Esophagus (tissue), 2 donors: ENCODE measurements at regions not wholly inside any gene's neighbourhood (a gene's known extent, or its start where the extent isn't known, plus 50 kb on each side); places are given as distances from the start of the nearest gene placed in this dataset.

Experiments
- H3K27ac ChIP-seq, 2 donors: one replicate each; pipeline ENCODE4 v1.5.1; 2013; ENCODE audit warnings: low read depth in 2 of 2, mild to moderate bottlenecking in 2 of 2, inconsistent platforms in 1 of 2, low read length in 1 of 2, moderate library complexity in 1 of 2
- H3K27me3 ChIP-seq, 2 donors: one replicate each; pipeline ENCODE4 v1.6.1; 2013; ENCODE audit warnings: low read length in 2 of 2, control low read depth in 1 of 2, mild to moderate bottlenecking in 1 of 2; ENCODE audit not compliant: insufficient read depth in 2 of 2, control insufficient read depth in 1 of 2
- H3K36me3 ChIP-seq, 2 donors: one replicate each; pipeline ENCODE4 v1.6.1; 2013; ENCODE audit warnings: low read length in 1 of 2; ENCODE audit not compliant: control insufficient read depth in 2 of 2, insufficient read depth in 2 of 2
- H3K4me1 ChIP-seq, 2 donors: one replicate each; pipeline ENCODE4 v1.6.1; 2013; ENCODE audit warnings: low read length in 1 of 2; ENCODE audit not compliant: control insufficient read depth in 2 of 2, insufficient read depth in 2 of 2
- H3K4me3 ChIP-seq, 2 donors: one replicate each; pipeline ENCODE4 v1.5.1; 2013; ENCODE audit warnings: low read length in 2 of 2, mild to moderate bottlenecking in 2 of 2, low read depth in 1 of 2, moderate library complexity in 1 of 2
- H3K9me3 ChIP-seq, 2 donors: one replicate each; pipeline ENCODE4 v1.6.1; 2013; ENCODE audit warnings: mild to moderate bottlenecking in 2 of 2, low read depth in 1 of 2, low read length in 1 of 2, moderate library complexity in 1 of 2; ENCODE audit not compliant: control insufficient read depth in 2 of 2, insufficient read depth in 1 of 2
- WGBS, 2 donors: extraction: QIAGEN DNeasy Blood & Tissue Kit; methylation state at CpG; one replicate each; pipeline ENCODE4 v1.1.7; 2013; 5-methylcytosine and 5-hydroxymethylcytosine counted together
- donor health status: healthy with polysubstance abuse.
- donor health status: Bipolar disorder and iron deficiency.

- Histone ChIP-seq H3K4me3 (no peak overlapping the region), H3K27ac (no peak overlapping the region), H3K36me3 (no peaks in the 10 kb centered on the region), H3K4me1 (no peaks in the 10 kb centered on the region), H3K27me3 (no peaks in the 10 kb centered on the region), H3K9me3 (no peaks in the 10 kb centered on the region)
- 70 to 72% methylated on average over 2 of the region's 2 CpGs for WGBS, 2 donors
Measured at GRCh38 chr21:28614791-28615190, 377.9 kb downstream of the LTN1 start.

GRCh38 chr21:28608646-28609045 lies 384.0 kb downstream of the LTN1 start:
- no peaks in the 10 kb centered on the region for H3K4me1 ChIP-seq
- no peak overlapping the region for H3K4me3 ChIP-seq
- WGBS, 2 donors = 77 to 86% methylated on average over 5 of the region's 5 CpGs
- no peaks in the 10 kb centered on the region for H3K36me3 ChIP-seq
- no peaks in the 10 kb centered on the region for H3K27me3 ChIP-seq
- H3K27ac ChIP-seq = no peak overlapping the region
- no peaks in the 10 kb centered on the region for H3K9me3 ChIP-seq

- H3K27ac ChIP-seq = no peak overlapping the region
- H3K27me3 ChIP-seq = no peaks in the 10 kb centered on the region
- H3K4me3 ChIP-seq = no peak overlapping the region
- H3K9me3 ChIP-seq = no peaks in the 10 kb centered on the region
- WGBS, 2 donors = 81 to 90% methylated on average over 4 of the region's 4 CpGs
- no peaks in the 10 kb centered on the region for H3K36me3 ChIP-seq
- H3K4me1 ChIP-seq = no peaks in the 10 kb centered on the region
Measured at GRCh38 chr21:28607545-28607944, 385.1 kb downstream of the LTN1 start.

GRCh38 chr21:28604946-28605537 lies 387.6 kb downstream of the LTN1 start:
- Histone ChIP-seq H3K36me3 (no peaks in the 10 kb centered on the region), H3K4me3 (no peak overlapping the region), H3K4me1 (no peaks in the 10 kb centered on the region), H3K9me3 (peaks cover 3% of the 10 kb centered on the region in 2 donors), H3K27me3 (no peaks in the 10 kb centered on the region), H3K27ac (no peak overlapping the region)
- WGBS, 2 donors = 79 to 83% methylated on average over 3 of the region's 3 CpGs

GRCh38 chr21:28602546-28602945 lies 390.1 kb downstream of the LTN1 start:
- H3K36me3 ChIP-seq = no peaks in the 10 kb centered on the region
- H3K4me3 ChIP-seq = no peak overlapping the region
- H3K4me1 ChIP-seq = no peaks in the 10 kb centered on the region
- no peaks in the 10 kb centered on the region for H3K27me3 ChIP-seq
- no peak overlapping the region for H3K27ac ChIP-seq
- peaks cover 6 to 7% of the 10 kb centered on the region in 2 donors for H3K9me3 ChIP-seq

GRCh38 chr21:28598214-28598613 lies 394.5 kb downstream of the LTN1 start:
- H3K36me3 ChIP-seq = no peaks in the 10 kb centered on the region
- WGBS, 2 donors = 81 to 87% methylated on average over 3 of the region's 3 CpGs

GRCh38 chr21:28592205-28592865 lies 400.3 kb downstream of the LTN1 start:
- Histone ChIP-seq H3K4me1 (no peaks in the 10 kb centered on the region), H3K36me3 (no peaks in the 10 kb centered on the region), H3K27ac (no peak overlapping the region), H3K27me3 (no peaks in the 10 kb centered on the region), H3K9me3 (no peaks in the 10 kb centered on the region), H3K4me3 (no peak overlapping the region)
- 70 to 72% methylated on average over 6 of the region's 6 CpGs for WGBS, 2 donors

More at GRCh38 chr21:28598214-28598613, 394.5 kb downstream of the LTN1 start:
- Histone ChIP-seq H3K27ac (no peak overlapping the region), H3K4me1 (no peaks in the 10 kb centered on the region), H3K27me3 (no peaks in the 10 kb centered on the region), H3K4me3 (no peak overlapping the region), H3K9me3 (peaks cover 6 to 7% of the 10 kb centered on the region in 2 donors)

- H3K36me3 ChIP-seq = no peaks in the 10 kb centered on the region
- H3K4me3 ChIP-seq = no peak overlapping the region
- no peaks in the 10 kb centered on the region for H3K27me3 ChIP-seq
- no peak overlapping the region for H3K27ac ChIP-seq
- 62 to 69% methylated on average over 3 of the region's 3 CpGs for WGBS, 2 donors
- H3K9me3 ChIP-seq = no peaks in the 10 kb centered on the region
- no peaks in the 10 kb centered on the region for H3K4me1 ChIP-seq
Measured at GRCh38 chr21:28590676-28591075, 402.0 kb downstream of the LTN1 start.

- H3K27me3 ChIP-seq = no peaks in the 10 kb centered on the region
- H3K36me3 ChIP-seq = no peaks in the 10 kb centered on the region
- WGBS, 2 donors = 59 to 72% methylated on average over 2 of the region's 2 CpGs
- H3K4me3 ChIP-seq = no peak overlapping the region
- no peaks in the 10 kb centered on the region for H3K4me1 ChIP-seq
- H3K27ac ChIP-seq = no peak overlapping the region
- no peaks in the 10 kb centered on the region for H3K9me3 ChIP-seq
Measured at GRCh38 chr21:28590026-28590425, 402.7 kb downstream of the LTN1 start.

- H3K4me3 ChIP-seq = no peak overlapping the region
- 83 to 97% methylated on average over 1 of the region's 1 CpG for WGBS, 2 donors
- no peaks in the 10 kb centered on the region for H3K9me3 ChIP-seq
- H3K36me3 ChIP-seq = no peaks in the 10 kb centered on the region
- H3K27ac ChIP-seq = no peak overlapping the region
- no peaks in the 10 kb centered on the region for H3K4me1 ChIP-seq
- H3K27me3 ChIP-seq = no peaks in the 10 kb centered on the region
Measured at GRCh38 chr21:28588997-28589396, 403.7 kb downstream of the LTN1 start.
